Stimulated activated CD4-positive, alpha-beta T cell treated with anti-CD3 and anti-CD28 coated beads, Interleukin-12 subunit alpha, Interleukin-12 subunit beta, amount 100 ng/mL, for 24 hours (primary cell): ENCODE measurements at regions not wholly inside any gene's neighbourhood (a gene's known extent, or its start where the extent isn't known, plus 50 kb on each side); places are given as distances from the start of the nearest gene placed in this dataset.
"Not testable (repeated sequence)": the region's sequence is repeated elsewhere in the genome, so short reads cannot be mapped to it uniquely, and the experiment has no call there.

Experiments used
- DNase-seq, 2 experiments: peaks; one replicate each; pipeline ENCODE4 v3.0.0-alpha.2; 2020; ENCODE audit warnings: low read depth in 2 of 2

GRCh38 chr11:134878785-134879184 is 466.7 kb upstream of the B3GAT1 start:
- no peak for DNase-seq

- DNase-seq: no peak
Observed at GRCh38 chr11:134876226-134876625, 464.2 kb upstream of the B3GAT1 start.

DNA sequence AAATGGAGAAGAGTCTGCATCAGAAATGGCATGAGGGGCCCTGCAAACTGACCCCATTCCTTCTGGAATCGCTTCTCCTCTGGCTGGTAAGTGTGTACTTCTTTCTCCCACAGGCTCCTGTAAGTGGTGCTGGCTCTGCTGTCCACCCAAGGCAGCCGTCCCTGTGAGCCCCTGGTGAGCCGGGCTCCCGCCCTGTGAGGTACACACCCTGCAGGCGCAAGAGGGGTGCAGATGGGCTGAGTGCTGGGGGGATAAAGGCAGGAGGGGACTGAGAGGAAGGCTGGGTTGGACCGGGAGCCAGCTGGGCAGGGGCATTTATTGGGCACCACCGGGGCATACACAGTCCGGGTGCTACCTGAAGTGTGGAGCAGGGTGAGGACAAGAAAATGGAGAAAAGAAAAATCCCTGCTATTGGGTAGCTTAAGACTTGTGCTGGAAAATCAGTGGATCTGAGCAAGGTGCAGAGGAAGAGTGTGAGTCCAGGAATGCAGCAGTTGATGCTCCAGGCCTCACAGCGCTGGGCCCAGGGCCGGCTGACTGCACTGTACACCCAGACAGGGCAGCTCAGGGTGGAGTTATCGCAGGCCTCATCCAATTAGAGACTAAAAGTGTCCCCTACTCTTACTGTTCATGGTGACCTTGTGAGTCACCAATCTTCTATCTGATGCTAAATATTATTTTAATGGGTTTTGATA is 455.1 kb upstream of the B3GAT1 start:
- DNase-seq: no peak

DNA sequence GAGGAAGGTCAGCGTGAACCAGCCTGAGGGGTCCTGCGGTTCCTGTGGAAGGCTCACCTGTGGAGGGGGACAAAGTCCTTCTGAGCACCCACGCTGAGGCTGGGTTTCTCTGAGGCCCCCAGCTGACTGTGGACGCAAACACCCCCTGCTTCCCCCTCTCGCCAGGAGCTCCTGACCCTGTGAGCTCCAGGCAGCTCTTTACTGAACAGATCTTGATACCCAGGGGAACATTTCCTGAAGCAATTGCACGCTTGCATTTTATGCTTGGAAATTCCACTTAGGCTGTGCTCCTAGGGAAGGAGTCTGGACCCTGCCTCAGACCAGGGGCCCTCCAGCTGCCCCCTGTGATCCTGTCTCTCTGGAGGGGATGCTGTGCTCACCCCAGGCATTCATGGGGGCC is 454.2 kb upstream of the B3GAT1 start:
- no peak for DNase-seq

DNA sequence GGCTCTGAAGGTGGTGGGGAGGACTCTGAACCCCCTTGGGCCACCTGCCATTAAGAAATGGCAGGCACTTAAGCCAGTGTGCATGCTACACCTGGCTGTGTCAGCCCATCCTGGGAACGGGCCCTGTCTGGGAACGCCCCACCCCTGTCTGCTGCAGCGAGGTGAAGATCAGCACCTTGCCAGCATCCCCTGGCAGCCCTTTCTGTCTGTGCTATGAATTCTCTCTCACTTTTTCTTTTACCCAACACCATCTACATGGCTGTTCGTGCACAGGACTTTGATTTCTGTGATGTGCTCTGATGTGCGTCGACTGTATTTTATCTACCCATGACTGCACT is 452.9 kb upstream of the B3GAT1 start:
- no peak for DNase-seq

GRCh38 chr11:134864233-134864967 is 452.4 kb upstream of the B3GAT1 start:
- DNase-seq: no peak

GRCh38 chr11:134863294-134863693 is 451.3 kb upstream of the B3GAT1 start:
- DNase-seq: no peak

DNA sequence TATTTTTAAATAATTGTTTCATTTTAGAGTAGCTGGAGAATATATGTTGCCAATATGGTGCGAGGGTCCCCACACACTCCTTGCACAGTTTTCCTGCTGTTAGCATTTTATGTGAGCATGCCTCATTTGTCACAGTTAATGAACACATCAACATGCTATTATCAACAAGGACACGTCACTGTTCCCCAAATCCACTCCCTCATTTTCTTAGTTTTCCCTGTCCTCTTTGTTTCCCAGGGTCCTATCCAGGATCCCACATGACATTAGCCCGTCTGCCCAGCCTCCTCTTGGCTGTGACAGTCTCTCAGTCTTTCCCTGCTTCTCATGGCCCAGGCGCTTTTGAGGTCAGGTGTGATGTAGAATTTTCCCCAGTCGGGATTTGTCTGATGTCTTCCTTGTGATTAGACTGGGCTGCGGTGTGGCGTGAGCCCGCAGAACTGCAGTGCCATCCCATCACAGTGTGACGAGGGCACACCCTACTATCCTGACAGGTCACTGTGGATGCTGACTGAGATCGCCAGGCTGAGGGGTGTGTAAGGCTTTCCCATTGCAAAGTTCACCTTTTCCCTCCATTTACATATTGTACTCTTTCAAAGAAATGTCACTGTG is 450.6 kb upstream of the B3GAT1 start:
- no peak for DNase-seq

- no peak for DNase-seq
Observed at GRCh38 chr11:134862105-134862502, 450.1 kb upstream of the B3GAT1 start.

- DNase-seq: no peak
Observed at GRCh38 chr11:134861490-134862104, 449.6 kb upstream of the B3GAT1 start.

DNA sequence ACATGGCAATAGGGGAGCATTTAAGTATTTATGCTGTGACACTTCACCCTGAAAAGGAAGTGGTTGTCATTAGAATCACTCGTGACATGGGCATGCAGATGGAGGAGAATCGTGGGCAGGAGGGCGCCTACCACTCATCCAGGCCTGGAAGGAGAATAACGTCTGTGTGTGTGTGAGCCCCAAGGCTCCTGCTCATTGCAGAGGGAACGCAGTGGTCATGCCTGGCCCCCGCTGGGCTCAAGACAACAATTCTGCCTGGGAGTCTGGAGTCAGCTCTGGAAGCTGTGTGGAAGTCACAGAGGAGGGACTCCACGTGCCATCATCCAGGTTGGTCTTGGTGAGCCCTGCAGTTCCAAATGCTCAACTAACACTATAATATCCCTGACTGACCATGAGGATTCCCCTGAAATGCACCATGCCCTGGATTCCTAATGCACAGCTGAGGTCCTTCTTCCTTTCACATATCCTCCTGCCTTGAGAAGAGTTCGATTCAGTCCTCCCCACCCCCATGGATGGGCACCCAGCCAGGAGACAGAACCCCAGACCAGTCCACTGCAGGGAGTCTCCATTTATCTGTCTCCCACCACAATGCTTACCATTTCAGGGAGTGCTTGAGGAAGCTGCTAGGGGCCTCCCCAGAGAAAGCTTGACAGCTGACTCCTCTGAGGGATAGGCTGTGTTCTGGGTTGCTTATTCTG is 446.9 kb upstream of the B3GAT1 start:
- no peak for DNase-seq

DNA sequence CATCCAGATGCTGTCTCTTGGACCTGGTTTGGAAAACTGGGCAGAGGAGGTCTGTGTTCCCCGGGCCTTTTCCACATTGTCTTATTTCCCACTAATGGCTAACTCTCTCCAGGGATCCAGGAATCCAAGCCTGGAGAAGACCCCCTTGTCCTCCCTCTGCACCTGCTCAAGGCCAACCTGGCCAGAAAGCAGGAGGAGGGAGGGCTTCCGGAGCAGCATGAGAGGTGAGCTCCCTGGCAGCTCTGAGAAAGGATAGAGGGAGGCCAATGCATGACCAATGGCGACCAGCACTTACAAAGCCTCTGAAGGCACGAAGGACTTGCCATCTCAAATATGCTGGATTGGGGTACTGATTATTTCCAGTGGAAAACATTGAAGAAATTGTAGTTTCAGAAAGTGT is 445.0 kb upstream of the B3GAT1 start:
- no peak for DNase-seq

DNA sequence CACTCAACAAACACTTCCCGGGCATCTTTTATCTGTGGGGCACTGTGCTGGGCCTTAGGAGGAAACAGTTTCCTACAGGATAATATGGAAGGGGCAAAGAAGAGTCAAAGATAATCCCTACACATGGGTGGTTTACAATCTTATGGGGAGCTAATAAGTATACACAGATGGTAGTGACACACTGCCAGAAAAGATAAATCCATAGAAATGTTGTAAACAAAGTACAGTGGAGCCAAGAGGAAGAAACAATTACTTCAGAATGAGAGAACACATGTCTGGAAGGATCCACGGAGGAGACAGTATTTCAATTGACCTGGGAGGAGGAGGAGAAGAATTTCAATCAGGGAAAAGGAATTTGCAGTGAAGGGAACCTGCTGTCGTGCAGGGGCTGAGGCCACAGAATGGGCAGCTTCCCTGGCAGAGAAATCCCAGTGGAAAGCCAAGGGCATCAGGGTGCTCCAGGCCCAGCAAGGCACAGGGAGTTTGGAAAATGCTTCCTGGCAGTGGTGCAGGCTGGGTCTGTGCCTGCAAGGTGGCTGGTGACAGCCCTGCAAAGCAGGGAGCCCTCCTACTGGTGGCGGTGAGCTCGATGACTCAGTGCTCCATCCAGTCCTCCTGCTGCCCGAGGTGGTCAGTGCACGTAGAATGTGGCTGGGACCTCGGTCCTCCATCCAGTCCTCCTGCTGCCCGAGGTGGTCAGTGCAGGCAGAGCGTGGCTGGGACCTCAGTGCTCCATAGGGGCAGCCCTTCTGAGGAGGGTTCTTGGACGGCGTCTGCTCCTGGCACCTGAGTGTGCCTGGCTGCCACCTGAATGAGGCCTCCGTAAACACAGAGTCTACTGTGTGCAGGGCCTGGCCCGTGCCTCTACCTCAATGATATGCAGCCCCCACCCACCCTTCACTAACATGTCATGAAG is 444.3 kb upstream of the B3GAT1 start:
- no peak for DNase-seq

DNA sequence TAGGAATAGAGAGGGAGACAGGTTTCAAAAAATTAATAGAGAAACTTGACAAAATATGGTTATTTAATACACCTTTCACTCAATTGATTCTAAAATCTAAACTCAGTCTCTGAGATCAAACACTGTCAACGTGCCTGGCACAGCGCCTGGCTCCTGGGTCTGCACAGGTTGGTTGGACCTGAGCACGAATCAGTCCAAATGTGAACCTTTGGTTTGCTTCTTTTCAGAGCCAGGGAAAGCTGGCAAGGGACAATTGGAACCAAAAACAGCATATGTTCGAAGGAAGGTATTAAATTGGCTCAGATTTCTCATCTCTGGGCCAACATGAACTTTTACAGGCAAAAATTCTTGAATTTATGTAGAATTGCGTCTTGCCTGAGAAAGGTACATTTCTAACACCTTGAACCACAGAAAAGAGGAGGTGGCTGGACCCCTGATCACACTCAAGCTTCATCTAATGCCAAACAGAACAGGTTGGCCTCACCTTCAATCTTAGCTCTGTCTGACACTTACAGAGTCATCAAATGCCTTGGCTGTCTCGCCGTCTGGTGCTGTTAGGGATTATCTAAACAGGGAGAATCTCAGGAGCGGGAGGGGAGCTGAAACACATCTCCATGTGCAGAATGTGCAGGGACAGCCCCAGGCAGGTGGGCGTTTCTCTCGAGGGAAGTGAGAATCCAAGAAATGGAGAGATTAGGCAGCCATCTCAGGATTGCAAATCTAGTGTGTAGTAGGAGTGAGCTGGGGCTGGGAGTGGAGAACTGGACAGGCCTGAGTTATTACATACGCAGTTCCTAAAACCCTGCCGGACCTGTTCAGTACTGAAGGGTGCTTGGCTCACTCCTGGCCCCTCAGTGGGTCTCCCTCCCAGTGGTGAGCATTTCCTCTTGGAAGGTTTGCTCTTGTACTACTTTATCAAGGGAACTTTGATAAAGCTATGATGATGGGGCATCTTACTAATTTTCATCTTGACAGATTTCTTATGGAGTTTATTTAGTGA is 442.2 kb upstream of the B3GAT1 start:
- no peak for DNase-seq

GRCh38 chr11:134851503-134852224 is 439.6 kb upstream of the B3GAT1 start:
- DNase-seq: not testable (repeated sequence)

GRCh38 chr11:134850566-134850965 is 438.5 kb upstream of the B3GAT1 start:
- DNase-seq: no peak

- no peak for DNase-seq
Observed at GRCh38 chr11:134849833-134850232, 437.8 kb upstream of the B3GAT1 start.

DNA sequence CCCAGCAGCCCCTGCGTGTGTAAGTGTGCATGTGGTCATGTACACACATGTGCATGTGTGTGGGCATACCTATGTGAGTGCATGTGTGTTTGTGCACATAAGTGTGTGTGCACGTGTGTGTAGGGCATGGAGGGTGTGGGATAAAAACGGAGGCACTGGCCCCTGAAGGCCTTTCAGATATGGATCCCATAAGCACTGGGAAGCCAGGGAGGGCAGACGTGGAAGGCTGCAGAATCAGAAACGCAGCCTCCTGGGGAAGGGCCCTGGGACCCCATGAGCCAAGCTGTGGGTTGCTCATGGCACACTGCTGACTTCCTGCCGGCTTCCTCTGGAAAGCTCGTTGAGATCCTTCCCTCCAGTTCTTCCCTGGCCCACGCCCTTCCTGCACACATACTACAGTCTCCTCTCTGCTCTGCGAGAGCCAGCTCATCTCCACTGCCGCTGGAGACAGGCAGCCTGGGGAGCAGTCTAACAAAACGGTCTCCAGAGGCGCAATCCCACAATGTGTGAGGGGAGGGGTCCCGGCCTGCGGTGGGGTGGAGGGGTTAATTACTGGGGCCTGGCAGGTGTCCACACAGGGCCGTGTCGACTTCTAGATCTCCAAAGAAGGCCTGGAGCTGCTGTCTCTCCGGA is 435.2 kb upstream of the B3GAT1 start:
- no peak for DNase-seq
